GM23338 (cell line): ENCODE measurements at regions not wholly inside any gene's neighbourhood (a gene's known extent, or its start where the extent isn't known, plus 50 kb on each side); places are given as distances from the start of the nearest gene placed in this dataset.

ENCODE experiments used
- ATAC-seq: fragments of 200-7000 bp; cut with Tn5 transposase; 3 replicates; pipeline ENCODE4 v1.9.1; 2020
- DNase-seq: peaks from one replicate; pipeline ENCODE4 v3.0.0-alpha.2; 2015; ENCODE audit warnings: low spot score
- H2AFZ ChIP-seq: fragments of 200-600 bp; sonication (generic); 2 replicates; pipeline ENCODE4 v1.8.0; 2016; ENCODE audit warnings: antibody characterized with exemption, mild to moderate bottlenecking, moderate library complexity
- H3F3A ChIP-seq: fragments of 200-600 bp; sonication (generic); replicated peaks from 2 replicates; pipeline ENCODE4 v1.8.0; 2017; ENCODE audit warnings: antibody characterized with exemption, mixed run types, low read depth
- H3K27ac ChIP-seq: fragments of 200-600 bp; sonication (generic); 2 replicates; pipeline ENCODE4 v1.6.1; 2016; ENCODE audit warnings: low read depth
- H3K27me3 ChIP-seq: fragments of 200-600 bp; sonication (generic); 2 replicates; pipeline ENCODE4 v1.8.0; 2016; ENCODE audit warnings: mild to moderate bottlenecking, mixed run types, moderate library complexity; ENCODE audit not compliant: insufficient read depth
- H3K36me3 ChIP-seq: fragments of 200-600 bp; sonication (generic); 2 replicates; pipeline ENCODE4 v1.8.0; 2016; ENCODE audit warnings: mild to moderate bottlenecking; ENCODE audit not compliant: insufficient read depth
- H3K4me1 ChIP-seq: fragments of 200-600 bp; sonication (generic); 2 replicates; pipeline ENCODE4 v1.8.0; 2016; ENCODE audit warnings: mild to moderate bottlenecking, moderate library complexity; ENCODE audit not compliant: insufficient read depth
- H3K4me2 ChIP-seq: fragments of 200-600 bp; sonication (generic); 2 replicates; pipeline ENCODE4 v1.7.1; 2017; ENCODE audit warnings: mixed run types
- H3K4me3 ChIP-seq: fragments of 200-600 bp; sonication (generic); 2 replicates; pipeline ENCODE4 v1.6.1; 2016; ENCODE audit warnings: mixed run types
- H3K79me2 ChIP-seq: fragments of 200-600 bp; sonication (generic); replicated peaks from 2 replicates; pipeline ENCODE4 v1.8.0; 2017; ENCODE audit warnings: mild to moderate bottlenecking; ENCODE audit not compliant: insufficient read depth
- H3K9me2 ChIP-seq: fragments of 200-600 bp; sonication (generic); 2 replicates; pipeline ENCODE4 v1.8.0; 2017; ENCODE audit not compliant: insufficient read depth
- H4K20me1 ChIP-seq: fragments of 200-600 bp; sonication (generic); replicated peaks from 2 replicates; pipeline ENCODE4 v1.8.0; 2017; ENCODE audit warnings: mild to moderate bottlenecking; ENCODE audit not compliant: insufficient read depth
- H3K27ac Mint-ChIP-seq: 2 replicates; pipeline ENCODE4 v1.8.0; 2020; ENCODE audit warnings: inconsistent platforms, mild to moderate bottlenecking, moderate library complexity, mixed read lengths
- H3K27me3 Mint-ChIP-seq: 3 replicates; pipeline ENCODE4 v1.8.0; 2022; ENCODE audit warnings: low read depth, mild to moderate bottlenecking, moderate library complexity, mixed read lengths, inconsistent platforms; ENCODE audit not compliant: insufficient read depth, poor library complexity
- H3K36me3 Mint-ChIP-seq: 3 replicates; pipeline ENCODE4 v1.8.0; 2021; ENCODE audit warnings: low read depth, mild to moderate bottlenecking, inconsistent platforms, moderate library complexity, mixed read lengths
- H3K4me1 Mint-ChIP-seq: 3 replicates; pipeline ENCODE4 v1.8.0; 2020; ENCODE audit warnings: mild to moderate bottlenecking, inconsistent platforms, mixed read lengths
- H3K4me3 Mint-ChIP-seq: 3 replicates; pipeline ENCODE4 v1.8.0; 2021; ENCODE audit warnings: moderate library complexity, mild to moderate bottlenecking, inconsistent platforms, mixed read lengths
- H3K9me3 Mint-ChIP-seq: 3 replicates; pipeline ENCODE4 v1.8.0; 2020; ENCODE audit warnings: moderate library complexity, mild to moderate bottlenecking, inconsistent platforms, mixed read lengths
- CREB1 ChIP-seq: fragments of 250-450 bp; sonication (Bioruptor Pico); IDR thresholded peaks from 2 replicates; pipeline ENCODE4 v1.5.0; 2020; ENCODE audit warnings: low read depth, mild to moderate bottlenecking, moderate library complexity
- CTCF ChIP-seq, 2 experiments: fragments of 200-600 bp in 1 of 2; sonication (generic) in 1 of 2; conservative IDR thresholded peaks; 2 replicates each; pipeline versions ENCODE4 v1.5.1 to v1.6.1; 2016 to 2017; ENCODE audit warnings: antibody characterized with exemption in 2 of 2, low read depth in 2 of 2, mild to moderate bottlenecking in 2 of 2, moderate library complexity in 1 of 2
- ETS1 ChIP-seq: IDR thresholded peaks from 2 replicates; pipeline ENCODE4 v1.6.1; 2016; ENCODE audit warnings: antibody characterized with exemption
- EZH2 ChIP-seq: fragments of 200-600 bp; sonication (generic); IDR thresholded peaks from one replicate; pipeline ENCODE4 v1.8.0; 2017; ENCODE audit warnings: antibody characterized with exemption, mild to moderate bottlenecking, low read depth; ENCODE audit not compliant: unreplicated experiment
- EZH2phosphoT487 ChIP-seq: fragments of 200-600 bp; sonication (generic); IDR thresholded peaks from one replicate; pipeline ENCODE4 v1.8.1; 2018; ENCODE audit warnings: antibody characterized with exemption; ENCODE audit not compliant: unreplicated experiment
- JUNB ChIP-seq: IDR thresholded peaks from one replicate; pipeline ENCODE4 v1.6.1; 2016; ENCODE audit warnings: antibody characterized with exemption; ENCODE audit not compliant: unreplicated experiment
- NANOG ChIP-seq: IDR thresholded peaks from 2 replicates; pipeline ENCODE4 v1.6.1; 2016; ENCODE audit warnings: antibody characterized with exemption, borderline replicate concordance
- POLR2AphosphoS5 ChIP-seq: IDR thresholded peaks from 2 replicates; pipeline ENCODE4 v1.6.1; 2016; ENCODE audit warnings: antibody characterized with exemption, low read depth
- REST ChIP-seq: IDR thresholded peaks from one replicate; pipeline ENCODE4 v1.6.1; 2018; ENCODE audit warnings: antibody characterized with exemption; ENCODE audit not compliant: unreplicated experiment
- STAT1 ChIP-seq: IDR thresholded peaks from one replicate; pipeline ENCODE4 v1.6.1; 2016; ENCODE audit warnings: antibody characterized with exemption; ENCODE audit not compliant: unreplicated experiment
- ZNF114 ChIP-seq: fragments of 250-450 bp; sonication (Bioruptor Pico); IDR thresholded peaks from 2 replicates; pipeline ENCODE4 v1.5.0; 2020; ENCODE audit warnings: mild to moderate bottlenecking, moderate library complexity
- ZNF331 ChIP-seq: fragments of 250-450 bp; sonication (Bioruptor Pico); IDR thresholded peaks from 2 replicates; pipeline ENCODE4 v1.5.0; 2020; ENCODE audit warnings: low read depth, mild to moderate bottlenecking, moderate library complexity
- ZNF462 ChIP-seq: fragments of 250-450 bp; sonication (Bioruptor Pico); IDR thresholded peaks from 2 replicates; pipeline ENCODE4 v1.5.0; 2020; ENCODE audit warnings: mild to moderate bottlenecking, moderate library complexity

- Histone ChIP-seq H3K36me3 (no peaks in the 10 kb centered on the region), H3K4me2 (no peak overlapping the region), H3K4me3 (no peak overlapping the region), H3K4me1 (no peaks in the 10 kb centered on the region), H4K20me1 (no peaks in the 10 kb centered on the region), H2AFZ (no peak overlapping the region), H3K27me3 (no peaks in the 10 kb centered on the region), H3K9me2 (no peaks in the 10 kb centered on the region), H3F3A (no peaks in the 10 kb centered on the region), H3K79me2 (no peaks in the 10 kb centered on the region), H3K27ac (no peak overlapping the region)
- DNase-seq: no peak
- Mint-ChIP-seq H3K9me3 (no peaks in the 10 kb centered on the region), H3K27me3 (peaks cover 2% of the 10 kb centered on the region), H3K27ac (no peak overlapping the region), H3K4me1 (peaks cover 10% of the 10 kb centered on the region), H3K4me3 (no peak overlapping the region), H3K36me3 (no peaks in the 10 kb centered on the region)
- ATAC-seq: no peak
- TF ChIP-seq ZNF114 (CRISPR knock-in tag) (no peak), ZNF462 (no peak), NANOG (no peak), ZNF331 (CRISPR knock-in tag) (no peak), JUNB (no peak), CREB1 (CRISPR knock-in tag) (no peak), REST (no peak), EZH2phosphoT487 (no peak), ETS1 (no peak), CTCF (conservative IDR thresholded peaks at IDR 0.05; ENCODE audit: low read depth in 2 of 2) (no peak), POLR2AphosphoS5 (no peak), STAT1 (no peak), EZH2 (no peak)
Observed at GRCh38 chr13:70769817-70770216, 661.6 kb upstream of the KLHL1 start.
